GM12891 (cell line): ENCODE measurements at regions not wholly inside any gene's neighbourhood (a gene's known extent, or its start where the extent isn't known, plus 50 kb on each side); places are given as distances from the start of the nearest gene placed in this dataset.

ENCODE experiments used
- DNase-seq: peaks from one replicate; pipeline ENCODE4 v3.0.0; 2011; ENCODE audit warnings: low spot score; ENCODE audit not compliant: insufficient read length
- FAIRE-seq: peaks from 2 replicates; lab custom pipeline; 2011; peaks lifted over from hg19 to GRCh38; lab: Jason Lieb, UNC
- PAX5 ChIP-seq: IDR thresholded peaks from 2 replicates; pipeline ENCODE4 v1.6.1; 2011; ENCODE audit warnings: low read length, moderate library complexity, mild to moderate bottlenecking; ENCODE audit not compliant: insufficient read depth, severe bottlenecking
- POLR2A ChIP-seq: IDR thresholded peaks from 2 replicates; pipeline ENCODE4 v1.6.1; 2011; ENCODE audit warnings: low read depth, low read length, control low read depth
- POLR2AphosphoS5 ChIP-seq: IDR thresholded peaks from 2 replicates; pipeline ENCODE4 v1.6.1; 2011; ENCODE audit warnings: low read depth, low read length, control low read depth
- POU2F2 ChIP-seq: IDR thresholded peaks from 2 replicates; pipeline ENCODE4 v1.6.1; 2011; ENCODE audit warnings: low read depth, mild to moderate bottlenecking, control low read depth, low read length, moderate library complexity
- SPI1 ChIP-seq: IDR thresholded peaks from 2 replicates; pipeline ENCODE4 v1.6.1; 2011; ENCODE audit warnings: low read depth, low read length, control low read depth
- TAF1 ChIP-seq: IDR thresholded peaks from 2 replicates; pipeline ENCODE4 v1.6.1; 2011; ENCODE audit warnings: low read depth, low read length, control low read depth

- TF ChIP-seq PAX5 (no peak), POLR2AphosphoS5 (no peak), POU2F2 (no peak), TAF1 (no peak), POLR2A (no peak), SPI1 (no peak)
- DNase-seq (no peak), FAIRE-seq (no peak)
Observed at GRCh38 chr4:13836946-13837912, 209.7 kb upstream of the BOD1L1 start.

GRCh38 chr4:13840502-13841190 lies 213.1 kb upstream of the BOD1L1 start:
- no peak for TF ChIP-seq POU2F2
- TF ChIP-seq POLR2A, result no peak
- TF ChIP-seq PAX5, result no peak
- DNase-seq, result no peak
- FAIRE-seq, result no peak

- TF ChIP-seq POLR2A, result no peak
- no peak for TF ChIP-seq POLR2AphosphoS5
- no peak for TF ChIP-seq TAF1
- no peak for TF ChIP-seq POU2F2
- no peak for TF ChIP-seq PAX5
- no peak for TF ChIP-seq SPI1
- FAIRE-seq (no peak), DNase-seq (no peak)
Observed at GRCh38 chr4:13844740-13845139, 217.2 kb upstream of the BOD1L1 start.

GRCh38 chr4:13849778-13850177 lies 222.3 kb upstream of the BOD1L1 start:
- FAIRE-seq (no peak), DNase-seq (no peak)
- TF ChIP-seq TAF1 (no peak), SPI1 (no peak), POLR2A (no peak), POLR2AphosphoS5 (no peak), POU2F2 (no peak), PAX5 (no peak)

- no peak for TF ChIP-seq PAX5
- no peak for FAIRE-seq
- DNase-seq, result no peak
Observed at GRCh38 chr4:13851085-13851940, 223.8 kb upstream of the BOD1L1 start.

- no peak for TF ChIP-seq TAF1
- TF ChIP-seq POLR2AphosphoS5, result no peak
- no peak for TF ChIP-seq PAX5
- TF ChIP-seq POLR2A, result no peak
- no peak for TF ChIP-seq SPI1
- TF ChIP-seq POU2F2, result no peak
- no peak for DNase-seq
- FAIRE-seq, result no peak
Observed at GRCh38 chr4:13852411-13852810, 224.9 kb upstream of the BOD1L1 start.

GRCh38 chr4:13856387-13856786 lies 228.9 kb upstream of the BOD1L1 start:
- no peak for TF ChIP-seq POLR2A
- no peak for TF ChIP-seq PAX5
- no peak for TF ChIP-seq POLR2AphosphoS5
- no peak for TF ChIP-seq SPI1
- no peak for TF ChIP-seq POU2F2
- TF ChIP-seq TAF1, result no peak
- FAIRE-seq, result no peak

GRCh38 chr4:13857397-13857796 lies 229.9 kb upstream of the BOD1L1 start:
- TF ChIP-seq SPI1 (no peak), POLR2AphosphoS5 (no peak), POLR2A (no peak), PAX5 (no peak), TAF1 (no peak), POU2F2 (no peak)
- DNase-seq (no peak), FAIRE-seq (no peak)

More at GRCh38 chr4:13856387-13856786, 228.9 kb upstream of the BOD1L1 start:
- no peak for DNase-seq

- no peak for TF ChIP-seq PAX5
- TF ChIP-seq POU2F2, result no peak
- no peak for TF ChIP-seq POLR2A
- no peak for TF ChIP-seq TAF1
- TF ChIP-seq POLR2AphosphoS5, result no peak
- TF ChIP-seq SPI1, result no peak
- no peak for FAIRE-seq
- DNase-seq, result no peak
Observed at GRCh38 chr4:13857800-13858199, 230.3 kb upstream of the BOD1L1 start.
